ENCODE measurements at regions not wholly inside any gene's neighbourhood (a gene's known extent, or its start where the extent isn't known, plus 50 kb on each side); places are given as distances from the start of the nearest gene placed in this dataset.

DNA sequence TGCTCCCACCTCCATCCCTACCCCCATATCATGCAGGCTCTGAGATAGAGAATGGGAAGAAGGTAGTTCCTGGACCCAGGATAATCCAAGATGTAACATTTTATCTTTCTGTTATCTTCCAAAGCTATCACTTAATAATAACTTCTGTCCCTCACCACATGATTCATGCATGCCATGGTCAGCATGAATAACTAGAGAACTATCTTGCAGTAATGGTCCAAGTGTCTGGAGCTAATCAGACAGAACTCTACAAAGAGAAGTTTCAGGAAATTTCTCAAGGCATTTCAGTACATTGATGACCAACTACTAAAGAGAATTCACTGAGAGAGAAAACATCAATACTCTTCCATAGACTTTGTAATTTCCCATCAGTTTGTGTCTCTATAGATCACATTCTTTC lies 1469.7 kb upstream of the PIK3C3 start:
- TF ChIP-seq, protein P1, sequence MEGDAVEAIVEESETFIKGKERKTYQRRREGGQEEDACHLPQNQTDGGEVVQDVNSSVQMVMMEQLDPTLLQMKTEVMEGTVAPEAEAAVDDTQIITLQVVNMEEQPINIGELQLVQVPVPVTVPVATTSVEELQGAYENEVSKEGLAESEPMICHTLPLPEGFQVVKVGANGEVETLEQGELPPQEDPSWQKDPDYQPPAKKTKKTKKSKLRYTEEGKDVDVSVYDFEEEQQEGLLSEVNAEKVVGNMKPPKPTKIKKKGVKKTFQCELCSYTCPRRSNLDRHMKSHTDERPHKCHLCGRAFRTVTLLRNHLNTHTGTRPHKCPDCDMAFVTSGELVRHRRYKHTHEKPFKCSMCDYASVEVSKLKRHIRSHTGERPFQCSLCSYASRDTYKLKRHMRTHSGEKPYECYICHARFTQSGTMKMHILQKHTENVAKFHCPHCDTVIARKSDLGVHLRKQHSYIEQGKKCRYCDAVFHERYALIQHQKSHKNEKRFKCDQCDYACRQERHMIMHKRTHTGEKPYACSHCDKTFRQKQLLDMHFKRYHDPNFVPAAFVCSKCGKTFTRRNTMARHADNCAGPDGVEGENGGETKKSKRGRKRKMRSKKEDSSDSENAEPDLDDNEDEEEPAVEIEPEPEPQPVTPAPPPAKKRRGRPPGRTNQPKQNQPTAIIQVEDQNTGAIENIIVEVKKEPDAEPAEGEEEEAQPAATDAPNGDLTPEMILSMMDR (conservative IDR thresholded peaks at IDR 0.05; ENCODE audit: low read depth, low read length): no peak

DNA sequence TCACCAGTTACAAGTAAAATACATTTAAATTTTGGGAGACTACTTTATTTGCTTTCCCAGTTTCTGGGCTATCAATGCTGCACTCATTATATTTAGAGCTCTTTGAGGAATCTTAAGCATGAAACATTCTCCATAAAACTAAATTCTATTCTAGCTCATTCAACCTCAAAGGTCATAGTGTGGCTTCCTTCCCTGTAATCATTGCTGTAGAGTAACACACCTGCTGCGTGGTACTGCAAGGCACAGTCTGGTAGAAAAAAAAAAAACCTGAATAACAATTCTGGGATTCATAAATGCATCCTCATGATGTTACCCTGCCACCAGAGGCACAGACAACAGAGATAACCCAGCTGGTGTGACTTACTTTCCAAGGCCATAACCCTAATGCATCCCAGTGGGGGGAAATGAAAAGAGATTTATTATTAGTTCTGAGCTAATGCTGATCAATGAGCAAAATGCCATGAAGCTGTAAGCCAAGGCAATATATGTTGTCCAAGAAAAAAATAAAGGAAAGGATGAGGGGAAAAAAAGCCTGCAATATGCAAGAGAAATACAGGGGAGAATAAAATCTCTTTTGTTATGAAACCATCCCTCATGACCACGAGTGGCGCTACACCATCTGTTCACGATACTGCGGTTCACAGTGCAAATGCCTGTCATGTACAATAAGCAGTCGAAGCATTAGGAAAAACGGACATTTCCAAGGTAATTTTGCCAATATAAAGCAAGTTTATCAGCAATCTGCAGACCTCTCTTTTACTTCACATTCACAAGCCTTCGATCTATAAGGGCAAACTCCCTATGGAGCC lies 1481.6 kb upstream of the PIK3C3 start:
- H3K36me3 ChIP-seq (ENCODE audit: insufficient read depth): no peaks in the 10 kb centered on the region
- H3K4me3 ChIP-seq (IDR thresholded peaks at IDR 0.05; ENCODE audit: insufficient read depth, low read depth, low read length): no peak overlapping the region
- no peaks in the 10 kb centered on the region for H3K4me1 ChIP-seq (ENCODE audit: low read depth, poor library complexity, severe bottlenecking)
- H3K9ac ChIP-seq: no peak overlapping the region
- H2AFZ ChIP-seq (ENCODE audit: low read depth): no peak overlapping the region
- H3K27me3 ChIP-seq (ENCODE audit: insufficient read depth, low read depth): no peaks in the 10 kb centered on the region
- no peaks in the 10 kb centered on the region for H4K20me1 ChIP-seq (ENCODE audit: insufficient read depth)
- TF ChIP-seq, protein P1 (conservative IDR thresholded peaks at IDR 0.05; ENCODE audit: low read depth, low read length): no peak
- no peaks in the 10 kb centered on the region for H3K79me2 ChIP-seq (ENCODE audit: insufficient read depth, low read depth)
- H3K4me2 ChIP-seq: no peak overlapping the region
- H3K27ac ChIP-seq: no peak overlapping the region

More for the DNA sequence above, 1469.7 kb upstream of the PIK3C3 start:
- H3K4me2 ChIP-seq: no peak overlapping the region
- H3K27me3 ChIP-seq (ENCODE audit: insufficient read depth, low read depth): no peaks in the 10 kb centered on the region
- no peaks in the 10 kb centered on the region for H3K79me2 ChIP-seq (ENCODE audit: insufficient read depth, low read depth)
- H3K4me3 ChIP-seq (IDR thresholded peaks at IDR 0.05; ENCODE audit: insufficient read depth, low read depth, low read length): no peak overlapping the region
- H3K27ac ChIP-seq: no peak overlapping the region
- H3K9ac ChIP-seq: no peak overlapping the region
- H3K36me3 ChIP-seq (ENCODE audit: insufficient read depth): no peaks in the 10 kb centered on the region
- H2AFZ ChIP-seq (ENCODE audit: low read depth): no peak overlapping the region
- no peaks in the 10 kb centered on the region for H3K4me1 ChIP-seq (ENCODE audit: low read depth, poor library complexity, severe bottlenecking)
- no peaks in the 10 kb centered on the region for H4K20me1 ChIP-seq (ENCODE audit: insufficient read depth)

DNA sequence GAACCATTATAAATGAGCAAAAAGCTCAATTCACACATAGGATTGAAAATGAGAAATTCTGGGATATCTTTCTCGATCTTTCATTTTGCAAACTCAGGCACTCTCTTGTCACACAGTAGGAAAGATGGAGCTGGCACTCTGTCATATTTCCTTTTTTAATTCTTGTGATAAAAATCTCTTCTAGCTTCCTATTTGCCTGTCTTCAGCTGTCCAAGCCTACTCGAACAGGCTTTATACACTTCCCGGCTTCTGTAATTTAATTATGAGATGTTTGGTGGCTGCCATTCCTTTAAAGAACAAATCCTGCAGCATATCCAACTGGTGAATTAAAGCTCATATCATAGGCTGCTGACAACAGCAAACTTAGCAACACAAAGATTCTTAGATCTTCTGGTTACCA lies 1484.3 kb upstream of the PIK3C3 start:
- H2AFZ ChIP-seq (ENCODE audit: low read depth): no peak overlapping the region
- TF ChIP-seq, protein P1 (conservative IDR thresholded peaks at IDR 0.05; ENCODE audit: low read depth, low read length): no peak

DNA sequence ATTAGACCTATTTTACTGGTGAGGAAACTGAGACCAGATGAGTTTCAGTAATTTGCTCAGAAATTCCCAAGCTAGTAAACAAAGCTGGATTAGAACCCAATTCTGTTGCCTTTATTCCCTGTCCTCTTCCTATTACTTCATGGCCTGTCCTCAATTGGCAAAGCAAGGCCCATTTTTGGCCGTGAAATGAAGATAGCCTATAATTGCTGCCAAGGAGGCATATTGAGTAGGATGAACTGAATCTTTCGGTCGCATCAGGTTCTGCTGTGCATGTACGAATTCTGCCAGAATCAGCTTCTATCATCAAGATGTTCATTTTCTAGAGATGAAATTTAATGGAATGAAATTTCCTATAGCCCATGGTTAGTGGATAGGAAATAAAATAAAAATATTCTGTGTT lies 1485.2 kb upstream of the PIK3C3 start:
- Histone ChIP-seq H3K79me2 (ENCODE audit: insufficient read depth, low read depth) (no peaks in the 10 kb centered on the region), H3K4me3 (IDR thresholded peaks at IDR 0.05; ENCODE audit: insufficient read depth, low read depth, low read length) (no peak overlapping the region), H3K4me1 (ENCODE audit: low read depth, poor library complexity, severe bottlenecking) (no peaks in the 10 kb centered on the region), H3K4me2 (no peak overlapping the region), H3K27me3 (ENCODE audit: insufficient read depth, low read depth) (no peaks in the 10 kb centered on the region), H3K9ac (no peak overlapping the region), H3K36me3 (ENCODE audit: insufficient read depth) (no peaks in the 10 kb centered on the region), H2AFZ (ENCODE audit: low read depth) (no peak overlapping the region), H4K20me1 (ENCODE audit: insufficient read depth) (no peaks in the 10 kb centered on the region), H3K27ac (no peak overlapping the region)
- TF ChIP-seq, protein P1 (conservative IDR thresholded peaks at IDR 0.05; ENCODE audit: low read depth, low read length): no peak

More for the DNA sequence above, 1484.3 kb upstream of the PIK3C3 start:
- Histone ChIP-seq H3K27ac (no peak overlapping the region), H3K79me2 (ENCODE audit: insufficient read depth, low read depth) (no peaks in the 10 kb centered on the region), H3K4me3 (IDR thresholded peaks at IDR 0.05; ENCODE audit: insufficient read depth, low read depth, low read length) (no peak overlapping the region), H4K20me1 (ENCODE audit: insufficient read depth) (no peaks in the 10 kb centered on the region), H3K9ac (no peak overlapping the region), H3K4me2 (no peak overlapping the region), H3K4me1 (ENCODE audit: low read depth, poor library complexity, severe bottlenecking) (no peaks in the 10 kb centered on the region), H3K27me3 (ENCODE audit: insufficient read depth, low read depth) (no peaks in the 10 kb centered on the region), H3K36me3 (ENCODE audit: insufficient read depth) (no peaks in the 10 kb centered on the region)
